ENCODE measurements at regions not wholly inside any gene's neighbourhood (a gene's known extent, or its start where the extent isn't known, plus 50 kb on each side); places are given as distances from the start of the nearest gene placed in this dataset.

DNA sequence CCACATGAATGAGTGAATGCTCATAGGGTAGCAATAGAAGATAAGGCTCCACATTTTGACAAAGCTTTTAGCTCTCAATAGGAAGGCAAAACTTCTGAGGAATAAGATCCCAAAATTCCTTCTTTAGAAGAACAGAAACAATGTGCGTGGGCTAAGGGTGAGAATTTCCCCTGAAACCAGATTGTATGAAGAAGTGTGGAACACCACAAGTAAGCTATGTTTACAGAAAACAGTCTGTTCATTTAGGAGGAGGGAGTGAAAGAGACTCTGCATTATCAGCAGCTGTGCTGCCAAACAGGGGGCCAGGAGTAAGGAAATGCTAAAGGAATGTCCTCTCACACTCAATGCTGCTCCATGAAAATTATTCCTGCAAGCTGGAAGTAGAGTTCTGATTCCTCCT is 851.6 kb downstream of the CENPC start:
- Histone ChIP-seq H3F3A (ENCODE audit: insufficient read depth) (no peaks in the 10 kb centered on the region), H3K36me3 (ENCODE audit: low read length) (no peaks in the 10 kb centered on the region), H2AFZ (ENCODE audit: low read depth, low read length, severe bottlenecking) (no peak overlapping the region), H3K9me3 (ENCODE audit: insufficient read depth, low read length) (no peaks in the 10 kb centered on the region), H3K9me2 (replicated peaks; ENCODE audit: insufficient read depth, low read length) (no peaks in the 10 kb centered on the region), H3K79me2 (ENCODE audit: insufficient read depth, low read length) (no peaks in the 10 kb centered on the region), H3K27ac (ENCODE audit: low read depth, low read length) (no peak overlapping the region), H3K27me3 (ENCODE audit: low read length) (no peaks in the 10 kb centered on the region), H3K4me3 (ENCODE audit: insufficient read depth, low read length, poor library complexity, severe bottlenecking) (no peak overlapping the region), H4K20me1 (ENCODE audit: low read depth, low read length) (no peaks in the 10 kb centered on the region), H3K9ac (ENCODE audit: low read length) (no peak overlapping the region), H3K4me2 (ENCODE audit: low read depth, low read length, poor library complexity, severe bottlenecking) (no peak overlapping the region)
- TF ChIP-seq CTCF (IDR thresholded peaks at IDR 0.05; ENCODE audit: insufficient read depth, low read length, poor library complexity, severe bottlenecking), result no peak

- H3K9me3 ChIP-seq (ENCODE audit: insufficient read depth, low read length), result no peaks in the 10 kb centered on the region
- H3K9me2 ChIP-seq (replicated peaks; ENCODE audit: insufficient read depth, low read length), result no peaks in the 10 kb centered on the region
- H3F3A ChIP-seq (ENCODE audit: insufficient read depth), result no peaks in the 10 kb centered on the region
- no peak overlapping the region for H3K9ac ChIP-seq (ENCODE audit: low read length)
- no peak overlapping the region for H3K4me2 ChIP-seq (ENCODE audit: low read depth, low read length, poor library complexity, severe bottlenecking)
- H3K27me3 ChIP-seq (ENCODE audit: low read length), result no peaks in the 10 kb centered on the region
- no peak overlapping the region for H3K27ac ChIP-seq (ENCODE audit: low read depth, low read length)
- no peaks in the 10 kb centered on the region for H3K79me2 ChIP-seq (ENCODE audit: insufficient read depth, low read length)
- TF ChIP-seq CTCF (IDR thresholded peaks at IDR 0.05; ENCODE audit: insufficient read depth, low read length, poor library complexity, severe bottlenecking), result no peak
- TF ChIP-seq EZH2phosphoT487 (conservative IDR thresholded peaks at IDR 0.05; ENCODE audit: low read length), result no peak
- no peak overlapping the region for H2AFZ ChIP-seq (ENCODE audit: low read depth, low read length, severe bottlenecking)
- no peaks in the 10 kb centered on the region for H4K20me1 ChIP-seq (ENCODE audit: low read depth, low read length)
- H3K4me3 ChIP-seq (ENCODE audit: insufficient read depth, low read length, poor library complexity, severe bottlenecking), result no peak overlapping the region
- no peaks in the 10 kb centered on the region for H3K36me3 ChIP-seq (ENCODE audit: low read length)
Observed at GRCh38 chr4:66691101-66691500, 854.2 kb downstream of the CENPC start.

GRCh38 chr4:66688674-66689073 is 856.6 kb downstream of the CENPC start:
- TF ChIP-seq CTCF (IDR thresholded peaks at IDR 0.05; ENCODE audit: insufficient read depth, low read length, poor library complexity, severe bottlenecking) (peak; percentile 37), EZH2phosphoT487 (conservative IDR thresholded peaks at IDR 0.05; ENCODE audit: low read length) (no peak)
- Histone ChIP-seq H3K4me2 (ENCODE audit: low read depth, low read length, poor library complexity, severe bottlenecking) (no peak overlapping the region), H3K79me2 (ENCODE audit: insufficient read depth, low read length) (no peaks in the 10 kb centered on the region), H3K9me3 (ENCODE audit: insufficient read depth, low read length) (no peaks in the 10 kb centered on the region), H3K9ac (ENCODE audit: low read length) (no peak overlapping the region), H3K36me3 (ENCODE audit: low read length) (no peaks in the 10 kb centered on the region), H3K27me3 (ENCODE audit: low read length) (no peaks in the 10 kb centered on the region), H3K27ac (ENCODE audit: low read depth, low read length) (no peak overlapping the region), H3K4me3 (ENCODE audit: insufficient read depth, low read length, poor library complexity, severe bottlenecking) (no peak overlapping the region), H2AFZ (ENCODE audit: low read depth, low read length, severe bottlenecking) (peak overlapping the region; percentile 48), H3K9me2 (replicated peaks; ENCODE audit: insufficient read depth, low read length) (no peaks in the 10 kb centered on the region), H3F3A (ENCODE audit: insufficient read depth) (no peaks in the 10 kb centered on the region), H4K20me1 (ENCODE audit: low read depth, low read length) (no peaks in the 10 kb centered on the region)

- no peaks in the 10 kb centered on the region for H3K79me2 ChIP-seq (ENCODE audit: insufficient read depth, low read length)
- no peaks in the 10 kb centered on the region for H3K27me3 ChIP-seq (ENCODE audit: low read length)
- H3K9ac ChIP-seq (ENCODE audit: low read length), result no peak overlapping the region
- H3F3A ChIP-seq (ENCODE audit: insufficient read depth), result no peaks in the 10 kb centered on the region
- no peak overlapping the region for H3K4me2 ChIP-seq (ENCODE audit: low read depth, low read length, poor library complexity, severe bottlenecking)
- no peak overlapping the region for H2AFZ ChIP-seq (ENCODE audit: low read depth, low read length, severe bottlenecking)
- H3K4me3 ChIP-seq (ENCODE audit: insufficient read depth, low read length, poor library complexity, severe bottlenecking), result no peak overlapping the region
- TF ChIP-seq EZH2phosphoT487 (conservative IDR thresholded peaks at IDR 0.05; ENCODE audit: low read length), result no peak
- no peak for TF ChIP-seq CTCF (IDR thresholded peaks at IDR 0.05; ENCODE audit: insufficient read depth, low read length, poor library complexity, severe bottlenecking)
- no peak overlapping the region for H3K27ac ChIP-seq (ENCODE audit: low read depth, low read length)
- no peaks in the 10 kb centered on the region for H3K9me3 ChIP-seq (ENCODE audit: insufficient read depth, low read length)
- no peaks in the 10 kb centered on the region for H4K20me1 ChIP-seq (ENCODE audit: low read depth, low read length)
- no peaks in the 10 kb centered on the region for H3K36me3 ChIP-seq (ENCODE audit: low read length)
- H3K9me2 ChIP-seq (replicated peaks; ENCODE audit: insufficient read depth, low read length), result no peaks in the 10 kb centered on the region
Observed at GRCh38 chr4:66687459-66687858, 857.8 kb downstream of the CENPC start.

Data from SU-DHL-6 (cell line).